Peyer's patch (tissue), 4 donors: ENCODE measurements at regions not wholly inside any gene's neighbourhood (a gene's known extent, or its start where the extent isn't known, plus 50 kb on each side); places are given as distances from the start of the nearest gene placed in this dataset.

ENCODE experiments used
- CTCF ChIP-seq, 6 experiments: fragments of 450-650 bp in 4 of 6; fragments of 200-600 bp in 2 of 6; sonication (generic) in 1 of 6; IDR thresholded peaks; one replicate each; pipeline ENCODE4 v1.5.1; 2017 to 2019; ENCODE audit warnings: antibody characterized with exemption in 6 of 6, mild to moderate bottlenecking in 3 of 6, moderate library complexity in 1 of 6
- POLR2A ChIP-seq, 2 donors: fragments of 450-650 bp; IDR thresholded peaks; one replicate each; pipeline ENCODE4 v1.5.1; 2017; ENCODE audit warnings: antibody characterized with exemption in 2 of 2, mild to moderate bottlenecking in 2 of 2, moderate library complexity in 2 of 2

- TF ChIP-seq CTCF (IDR thresholded peaks at IDR 0.05) (no peak), POLR2A (IDR thresholded peaks at IDR 0.05) (no peak)
These were observed 125.0 kb upstream of the MSX1 start for GRCh38 chr4:4734425-4734824.
